GM12874 (cell line): ENCODE measurements at regions not wholly inside any gene's neighbourhood (a gene's known extent, or its start where the extent isn't known, plus 50 kb on each side); places are given as distances from the start of the nearest gene placed in this dataset.

Experiments used
- CTCF ChIP-seq: IDR thresholded peaks from 2 replicates; pipeline ENCODE4 v1.5.1; 2011; ENCODE audit warnings: low read depth, mild to moderate bottlenecking, control low read depth, low read length, moderate library complexity; ENCODE audit not compliant: insufficient read depth

- TF ChIP-seq CTCF = no peak
Observed at GRCh38 chr13:79229761-79230160, 176.3 kb downstream of the RBM26 start.

- no peak for TF ChIP-seq CTCF
Observed at GRCh38 chr13:79228972-79229371, 177.1 kb downstream of the RBM26 start.

- TF ChIP-seq CTCF = no peak
Observed at GRCh38 chr13:79227418-79227817, 178.6 kb downstream of the RBM26 start.

GRCh38 chr13:79226938-79227337, 179.1 kb downstream of the RBM26 start:
- no peak for TF ChIP-seq CTCF

GRCh38 chr13:79226250-79226649, 179.8 kb downstream of the RBM26 start:
- TF ChIP-seq CTCF = no peak

GRCh38 chr13:79225487-79226232, 180.4 kb downstream of the RBM26 start:
- TF ChIP-seq CTCF = no peak

GRCh38 chr13:79222427-79223205, 183.4 kb downstream of the RBM26 start:
- TF ChIP-seq CTCF = no peak
